ENCODE measurements at regions not wholly inside any gene's neighbourhood (a gene's known extent, or its start where the extent isn't known, plus 50 kb on each side); places are given as distances from the start of the nearest gene placed in this dataset.

DNA sequence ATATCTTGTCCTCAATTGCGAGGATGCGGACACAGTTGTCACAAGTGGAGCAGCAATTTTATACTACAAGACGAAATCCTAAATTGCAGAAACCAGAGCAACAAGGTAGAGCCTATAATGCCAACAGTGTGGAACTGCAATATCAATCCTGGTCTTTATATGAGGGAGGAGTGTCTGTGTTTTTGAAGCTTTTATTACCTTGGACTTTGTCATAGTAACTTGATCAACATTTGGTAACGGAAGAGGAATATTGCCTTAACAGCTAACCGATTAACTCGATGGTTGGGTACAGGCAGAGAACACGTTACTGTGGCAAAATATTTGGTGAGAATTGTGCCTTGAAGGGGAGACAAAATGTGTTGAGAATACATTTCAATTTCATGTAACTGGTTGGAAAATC is 661.5 kb downstream of the FGF9 start:
- no peak for TF ChIP-seq POLR2A (IDR thresholded peaks at IDR 0.05; ENCODE audit: low read length)
- TF ChIP-seq GATA1 (IDR thresholded peaks at IDR 0.05; ENCODE audit: low read depth, low read length) = no peak
